Transverse colon (tissue), 4 donors: ENCODE measurements at regions not wholly inside any gene's neighbourhood (a gene's known extent, or its start where the extent isn't known, plus 50 kb on each side); places are given as distances from the start of the nearest gene placed in this dataset.

Experiments used
- DNase-seq: peaks from one replicate; pipeline ENCODE4 v3.0.0-alpha.2; 2019
- H3K27ac ChIP-seq, 4 donors: fragments of 200-600 bp; sonication (generic); 2 replicates each; pipeline ENCODE4 v1.5.1; 2016 to 2018; ENCODE audit warnings: inconsistent platforms in 4 of 4
- H3K27me3 ChIP-seq: fragments of 200-600 bp; sonication (generic); 2 replicates; pipeline ENCODE4 v1.5.1; 2017; ENCODE audit warnings: inconsistent platforms
- H3K36me3 ChIP-seq, 4 donors: fragments of 200-600 bp; sonication (generic); 2 replicates each; pipeline ENCODE4 v1.5.1; 2017 to 2019; ENCODE audit warnings: inconsistent platforms in 4 of 4
- H3K4me1 ChIP-seq, 4 donors: fragments of 200-600 bp; sonication (generic); 2 replicates each; pipeline ENCODE4 v1.5.1; 2017 to 2020; ENCODE audit warnings: inconsistent platforms in 4 of 4
- H3K4me3 ChIP-seq, 4 donors: fragments of 200-600 bp; sonication (generic); 1 replicate in 1 of 4; 2 replicates in 3 of 4; pipeline versions ENCODE4 v1.5.1 to v1.6.1; 2017 to 2019; ENCODE audit warnings: inconsistent platforms in 4 of 4
- H3K9me3 ChIP-seq, 2 donors: fragments of 200-600 bp; sonication (generic); 2 replicates each; pipeline ENCODE4 v1.5.1; 2017 to 2019; ENCODE audit warnings: inconsistent platforms in 2 of 2
- EP300 ChIP-seq: sonication (generic); formaldehyde crosslinking; IDR thresholded peaks from one replicate; pipeline ENCODE4 v1.6.1; 2017; ENCODE audit warnings: antibody characterized with exemption, low read depth
- POLR2A ChIP-seq: fragments of 450-650 bp; IDR thresholded peaks from one replicate; pipeline ENCODE4 v1.6.1; 2016; ENCODE audit warnings: antibody characterized with exemption, mild to moderate bottlenecking, moderate library complexity
- POLR2AphosphoS5 ChIP-seq, 3 donors: sonication (generic); formaldehyde crosslinking; IDR thresholded peaks; one replicate each; pipeline ENCODE4 v1.6.1; 2016; ENCODE audit warnings: antibody characterized with exemption in 3 of 3
- WGBS, 2 donors: methylation state at CpG; one replicate each; pipeline ENCODE4 v1.1.5; 2018; ENCODE audit warnings: low coverage in 1 of 2; 5-methylcytosine and 5-hydroxymethylcytosine counted together
- in situ Hi-C, 4 donors: fragments of 200-750 bp; cut with MboI; loops; one replicate each; pipeline versions ENCODE4 v1.15.0 to v1.15.1; 2017; ENCODE audit warnings: low sequenced_read_pairs in 3 of 4, low pct_ligation_motif_present in 1 of 4, low pct_unique_long_range_greater_than_20kb in 1 of 4
- intact Hi-C: fragments of 100-400 bp; cut with DNase I; formaldehyde crosslinking; loops from one replicate; pipeline ENCODE4 v1.15.1; 2023; ENCODE audit warnings: low total_unique reads
- TF ChIP-seq, protein P1 (sequence below), 5 experiments: fragments of 200-600 bp in 3 of 5; fragments of 450-650 bp in 2 of 5; sonication (generic) in 3 of 5; IDR thresholded peaks; 1 replicate in 2 of 5; 2 replicates in 3 of 5; pipeline ENCODE4 v1.5.1; 2016 to 2017; ENCODE audit warnings: antibody characterized with exemption in 5 of 5, inconsistent platforms in 3 of 5, mild to moderate bottlenecking in 2 of 5, moderate library complexity in 1 of 5

DNA sequence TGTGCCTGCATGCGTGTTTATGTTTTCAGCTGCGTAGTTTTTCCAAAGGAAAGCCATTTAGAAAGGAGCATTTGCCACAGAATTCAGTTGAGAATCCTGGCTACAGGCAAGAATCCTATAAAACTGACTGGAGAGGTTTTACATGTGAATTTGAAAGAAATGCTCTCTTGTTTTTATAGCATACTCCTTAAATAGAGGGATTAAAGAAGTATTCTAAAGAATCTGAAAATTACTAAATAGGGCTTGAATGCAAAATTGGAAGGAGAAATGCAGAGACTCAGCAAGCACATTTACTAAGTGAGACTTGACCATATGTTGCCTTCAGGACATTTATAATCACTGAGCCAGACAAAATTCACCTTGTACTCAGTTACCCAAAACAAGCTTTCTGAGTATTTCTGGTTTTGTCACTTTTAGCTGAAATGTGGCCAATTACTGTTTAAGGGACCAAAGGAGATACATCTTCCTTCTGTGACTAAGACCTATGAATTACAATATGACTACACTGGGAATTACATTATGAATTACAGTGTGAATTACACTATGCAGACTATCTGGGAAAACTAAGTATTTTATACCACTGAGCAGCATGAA is 107.4 kb upstream of the ASCC3 start:
- Histone ChIP-seq H3K36me3 (no peaks in the 10 kb centered on the region), H3K9me3 (no peaks in the 10 kb centered on the region), H3K4me1 (no peaks in the 10 kb centered on the region), H3K4me3 (no peak overlapping the region), H3K27ac (no peak overlapping the region), H3K27me3 (no peaks in the 10 kb centered on the region)
- intact Hi-C loops = no loop called here
- in situ Hi-C loops = no loop called here
- DNase-seq = no peak
- no peak for TF ChIP-seq POLR2A
- TF ChIP-seq EP300 = no peak
- WGBS, 2 donors = 90 to 92% methylated on average over 2 of the region's 2 CpGs

DNA sequence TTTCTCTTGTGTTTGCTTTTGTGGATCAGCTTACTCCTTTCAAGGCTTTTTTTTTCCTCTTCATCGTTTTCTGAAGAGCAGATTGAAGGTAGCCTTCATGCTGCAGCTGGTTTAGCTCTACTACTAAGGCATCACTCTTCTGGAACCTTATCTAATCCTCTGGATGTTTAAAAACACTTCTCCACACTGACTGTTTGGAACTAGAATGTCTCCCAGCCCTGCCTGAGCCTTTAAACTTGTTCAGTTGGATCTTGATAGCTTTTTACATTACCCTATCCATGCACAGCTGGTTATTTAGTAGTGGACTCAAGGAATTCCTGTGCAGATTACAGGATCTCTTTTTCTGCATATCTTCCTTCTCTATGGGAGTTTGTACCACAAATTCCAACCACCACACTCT is 108.9 kb upstream of the ASCC3 start:
- no peak overlapping the region for H3K27ac ChIP-seq
- intact Hi-C loops (no loop called here), in situ Hi-C loops (no loop called here)
- no peak for DNase-seq
- no peak overlapping the region for H3K4me3 ChIP-seq
- TF ChIP-seq EP300 (no peak), POLR2A (no peak), POLR2AphosphoS5 (IDR thresholded peaks at IDR 0.05) (no peak)
- TF ChIP-seq, protein P1, sequence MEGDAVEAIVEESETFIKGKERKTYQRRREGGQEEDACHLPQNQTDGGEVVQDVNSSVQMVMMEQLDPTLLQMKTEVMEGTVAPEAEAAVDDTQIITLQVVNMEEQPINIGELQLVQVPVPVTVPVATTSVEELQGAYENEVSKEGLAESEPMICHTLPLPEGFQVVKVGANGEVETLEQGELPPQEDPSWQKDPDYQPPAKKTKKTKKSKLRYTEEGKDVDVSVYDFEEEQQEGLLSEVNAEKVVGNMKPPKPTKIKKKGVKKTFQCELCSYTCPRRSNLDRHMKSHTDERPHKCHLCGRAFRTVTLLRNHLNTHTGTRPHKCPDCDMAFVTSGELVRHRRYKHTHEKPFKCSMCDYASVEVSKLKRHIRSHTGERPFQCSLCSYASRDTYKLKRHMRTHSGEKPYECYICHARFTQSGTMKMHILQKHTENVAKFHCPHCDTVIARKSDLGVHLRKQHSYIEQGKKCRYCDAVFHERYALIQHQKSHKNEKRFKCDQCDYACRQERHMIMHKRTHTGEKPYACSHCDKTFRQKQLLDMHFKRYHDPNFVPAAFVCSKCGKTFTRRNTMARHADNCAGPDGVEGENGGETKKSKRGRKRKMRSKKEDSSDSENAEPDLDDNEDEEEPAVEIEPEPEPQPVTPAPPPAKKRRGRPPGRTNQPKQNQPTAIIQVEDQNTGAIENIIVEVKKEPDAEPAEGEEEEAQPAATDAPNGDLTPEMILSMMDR (IDR thresholded peaks at IDR 0.05) = no peak
- H3K9me3 ChIP-seq = no peaks in the 10 kb centered on the region
- H3K4me1 ChIP-seq = no peaks in the 10 kb centered on the region
- H3K27me3 ChIP-seq = no peaks in the 10 kb centered on the region
- H3K36me3 ChIP-seq = no peaks in the 10 kb centered on the region
- WGBS, 2 donors = 37 to 44% methylated on average over 1 of the region's 1 CpG

DNA sequence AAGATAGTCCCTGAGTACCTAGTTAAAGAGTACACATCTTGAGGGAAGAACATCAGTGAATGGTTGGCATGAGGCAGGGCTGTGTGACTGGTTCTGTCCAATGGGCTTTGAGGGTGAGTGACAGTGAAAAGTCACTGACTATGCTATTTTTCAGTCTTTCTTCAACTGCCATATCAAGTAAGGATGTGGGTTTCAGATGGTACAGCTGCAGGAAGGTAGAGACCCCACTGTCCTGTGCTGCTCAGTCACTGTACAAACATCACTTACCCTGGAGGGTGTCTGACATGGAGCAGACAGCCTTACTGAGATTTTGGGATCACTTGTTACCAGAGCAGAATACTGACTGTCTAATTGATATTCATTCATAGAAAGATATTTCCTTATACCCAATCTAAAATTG is 115.3 kb upstream of the ASCC3 start:
- H3K4me3 ChIP-seq = no peak overlapping the region
- intact Hi-C loops (no loop called here), in situ Hi-C loops (no loop called here)
- H3K9me3 ChIP-seq = no peaks in the 10 kb centered on the region
- H3K27me3 ChIP-seq = no peaks in the 10 kb centered on the region
- H3K27ac ChIP-seq = no peak overlapping the region
- no peaks in the 10 kb centered on the region for H3K36me3 ChIP-seq
- DNase-seq = no peak
- peaks cover 0 to 9% (median 2%) of the 10 kb centered on the region in 4 donors for H3K4me1 ChIP-seq
- TF ChIP-seq EP300 (no peak), POLR2A (no peak), POLR2AphosphoS5 (IDR thresholded peaks at IDR 0.05) (no peak)
- TF ChIP-seq, protein P1 (IDR thresholded peaks at IDR 0.05) = no peak

DNA sequence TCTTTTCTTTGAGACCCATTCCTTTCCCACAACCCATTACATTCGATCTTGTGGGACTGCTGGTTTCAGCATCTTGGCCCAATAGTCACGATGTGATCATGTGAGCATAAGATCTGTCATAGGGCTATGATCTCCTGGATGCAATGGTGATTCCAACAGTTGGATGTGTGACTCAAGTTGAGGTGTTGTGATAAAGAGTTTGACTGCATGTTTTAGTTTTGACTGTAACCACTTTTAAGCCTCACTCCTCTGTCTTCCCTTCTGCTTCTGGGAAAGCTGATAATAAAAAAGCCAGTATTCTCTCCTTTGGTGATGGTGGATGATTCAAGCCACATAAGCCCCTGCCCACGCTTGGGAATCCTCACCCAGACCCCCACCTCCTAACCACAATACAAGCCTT is 117.0 kb upstream of the ASCC3 start:
- DNase-seq = no peak
- 78 to 87% methylated on average over 3 of the region's 3 CpGs for WGBS, 2 donors

More for the DNA sequence above, 117.0 kb upstream of the ASCC3 start:
- H3K4me1 ChIP-seq = peaks cover 0 to 9% (median 2%) of the 10 kb centered on the region in 4 donors
- H3K36me3 ChIP-seq = no peaks in the 10 kb centered on the region
- no peak for TF ChIP-seq POLR2A
- TF ChIP-seq POLR2AphosphoS5 (IDR thresholded peaks at IDR 0.05) = no peak
- TF ChIP-seq EP300 = no peak
- TF ChIP-seq, protein P1 (IDR thresholded peaks at IDR 0.05) = no peak
- H3K9me3 ChIP-seq = peaks cover 0 to 4% of the 10 kb centered on the region in 2 donors
- H3K27ac ChIP-seq = no peak overlapping the region
- intact Hi-C loops (no loop called here), in situ Hi-C loops (no loop called here)
- H3K4me3 ChIP-seq = no peak overlapping the region
- H3K27me3 ChIP-seq = no peaks in the 10 kb centered on the region
